DND-41 (cell line): ENCODE measurements at regions not wholly inside any gene's neighbourhood (a gene's known extent, or its start where the extent isn't known, plus 50 kb on each side); places are given as distances from the start of the nearest gene placed in this dataset.

Experiments
- ATAC-seq: fragments of 200-7000 bp; cut with Tn5 transposase; 3 replicates; pipeline ENCODE4 v1.9.1; 2021; ENCODE audit warnings: low read depth; ENCODE audit not compliant: insufficient read depth
- DNase-seq: peaks from one replicate; pipeline ENCODE4 v3.0.0-alpha.2; 2020
- H2AFZ ChIP-seq: 2 replicates; pipeline ENCODE4 v1.6.0; 2012; ENCODE audit warnings: low read depth, low read length
- H3K27ac ChIP-seq: 2 replicates; pipeline ENCODE4 v1.5.1; 2012; ENCODE audit warnings: low read length, inconsistent platforms
- H3K27me3 ChIP-seq: fragments of 200-600 bp; sonication (generic); 2 replicates; pipeline ENCODE4 v1.6.0; 2012; ENCODE audit warnings: low read length, mild to moderate bottlenecking, inconsistent platforms; ENCODE audit not compliant: insufficient read depth, poor library complexity
- H3K36me3 ChIP-seq: 2 replicates; pipeline ENCODE4 v1.5.1; 2012; ENCODE audit warnings: low read length, inconsistent platforms; ENCODE audit not compliant: insufficient read depth
- H3K4me1 ChIP-seq: 2 replicates; pipeline ENCODE4 v1.5.1; 2012; ENCODE audit warnings: mild to moderate bottlenecking, low read length; ENCODE audit not compliant: insufficient read depth
- H3K4me2 ChIP-seq: 2 replicates; pipeline ENCODE4 v1.6.0; 2012; ENCODE audit warnings: mild to moderate bottlenecking, moderate library complexity, low read length, inconsistent platforms; ENCODE audit not compliant: insufficient read depth
- H3K4me3 ChIP-seq, 2 experiments: fragments of 200-600 bp in 1 of 2; shearing (Covaris generic) in 1 of 2; 2 replicates each; pipeline ENCODE4 v1.5.1; 2012 to 2016; ENCODE audit warnings: inconsistent platforms in 2 of 2, low read length in 2 of 2, mild to moderate bottlenecking in 2 of 2, low read depth in 1 of 2, moderate library complexity in 1 of 2
- H3K79me2 ChIP-seq: 2 replicates; pipeline ENCODE4 v1.6.0; 2012; ENCODE audit warnings: low read length, inconsistent platforms; ENCODE audit not compliant: insufficient read depth
- H3K9ac ChIP-seq: 2 replicates; pipeline ENCODE4 v1.6.0; 2012; ENCODE audit warnings: low read depth, mild to moderate bottlenecking, inconsistent platforms, low read length, moderate library complexity
- H3K9me3 ChIP-seq: 2 replicates; pipeline ENCODE4 v1.5.1; 2012; ENCODE audit warnings: low read length, moderate library complexity, mild to moderate bottlenecking, inconsistent platforms; ENCODE audit not compliant: insufficient read depth, severe bottlenecking
- H4K20me1 ChIP-seq: 2 replicates; pipeline ENCODE4 v1.6.0; 2012; ENCODE audit warnings: low read length; ENCODE audit not compliant: insufficient read depth
- CTCF ChIP-seq: IDR thresholded peaks from 2 replicates; pipeline ENCODE4 v1.5.1; 2012; ENCODE audit warnings: borderline replicate concordance, low read length, moderate library complexity, mild to moderate bottlenecking; ENCODE audit not compliant: poor library complexity, severe bottlenecking; ENCODE audit errors: extremely low read depth
- EZH2 ChIP-seq: IDR thresholded peaks from 3 replicates; pipeline ENCODE4 v1.6.1; 2012; ENCODE audit warnings: borderline replicate concordance, low read depth, mild to moderate bottlenecking, moderate library complexity, low read length, inconsistent platforms; ENCODE audit not compliant: severe bottlenecking

DNA sequence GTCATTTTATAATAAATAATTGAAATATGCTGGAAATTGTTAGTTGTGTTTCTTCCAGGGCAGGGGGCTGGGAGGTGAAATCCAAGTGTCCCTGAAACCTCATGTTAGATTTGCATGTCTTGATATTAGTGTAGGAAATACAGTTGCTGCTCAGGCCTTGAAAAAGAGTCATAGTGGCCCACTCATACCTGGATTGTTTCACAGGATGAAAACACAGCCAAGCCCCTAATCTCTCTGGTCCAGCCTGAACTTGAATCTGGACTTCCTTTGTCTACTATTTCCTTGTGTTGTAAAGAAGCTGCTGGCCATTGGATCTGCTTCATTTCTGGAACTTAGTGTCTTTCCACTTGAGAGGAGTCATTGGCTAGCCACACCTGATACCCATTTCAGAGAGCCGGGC lies 108.8 kb upstream of the JARID2 start:
- TF ChIP-seq EZH2: no peak
- no peak for TF ChIP-seq CTCF
- H2AFZ ChIP-seq: no peak overlapping the region

DNA sequence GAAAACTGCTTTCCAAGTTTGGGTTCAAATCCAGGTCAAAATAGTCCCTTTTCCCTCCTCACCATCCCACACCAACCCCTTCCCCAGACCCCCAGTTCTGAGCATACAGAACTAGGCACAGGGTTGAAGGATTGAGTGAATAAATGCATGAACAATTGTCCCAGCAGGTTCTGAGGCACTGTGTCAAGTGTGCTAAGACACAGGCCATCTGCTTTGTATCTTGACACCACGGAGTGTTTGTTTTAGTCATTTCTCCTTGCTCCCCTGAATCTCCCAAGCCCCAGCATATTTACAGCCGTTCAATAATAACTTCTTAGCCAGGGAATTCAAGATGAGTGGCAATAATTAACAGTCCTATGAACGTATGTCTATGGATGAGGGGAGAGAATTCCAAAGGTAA lies 102.8 kb upstream of the JARID2 start:
- Histone ChIP-seq H3K27me3 (no peaks in the 10 kb centered on the region), H3K79me2 (no peaks in the 10 kb centered on the region), H4K20me1 (no peaks in the 10 kb centered on the region), H3K36me3 (no peaks in the 10 kb centered on the region), H3K27ac (no peak overlapping the region), H3K4me3 (no peak overlapping the region), H3K9ac (no peak overlapping the region), H3K9me3 (no peaks in the 10 kb centered on the region), H2AFZ (no peak overlapping the region), H3K4me1 (no peaks in the 10 kb centered on the region), H3K4me2 (no peak overlapping the region)
- DNase-seq: no peak
- TF ChIP-seq CTCF: no peak
- TF ChIP-seq EZH2: no peak
- no peak for ATAC-seq

More for the DNA sequence above, 108.8 kb upstream of the JARID2 start:
- no peaks in the 10 kb centered on the region for H3K27me3 ChIP-seq
- no peak overlapping the region for H3K4me3 ChIP-seq
- no peak overlapping the region for H3K9ac ChIP-seq
- ATAC-seq: no peak
- no peak for DNase-seq
- no peaks in the 10 kb centered on the region for H3K79me2 ChIP-seq
- no peaks in the 10 kb centered on the region for H3K9me3 ChIP-seq
- no peak overlapping the region for H3K4me2 ChIP-seq
- no peak overlapping the region for H3K27ac ChIP-seq
- H3K36me3 ChIP-seq: no peaks in the 10 kb centered on the region
- no peaks in the 10 kb centered on the region for H3K4me1 ChIP-seq
- H4K20me1 ChIP-seq: no peaks in the 10 kb centered on the region

DNA sequence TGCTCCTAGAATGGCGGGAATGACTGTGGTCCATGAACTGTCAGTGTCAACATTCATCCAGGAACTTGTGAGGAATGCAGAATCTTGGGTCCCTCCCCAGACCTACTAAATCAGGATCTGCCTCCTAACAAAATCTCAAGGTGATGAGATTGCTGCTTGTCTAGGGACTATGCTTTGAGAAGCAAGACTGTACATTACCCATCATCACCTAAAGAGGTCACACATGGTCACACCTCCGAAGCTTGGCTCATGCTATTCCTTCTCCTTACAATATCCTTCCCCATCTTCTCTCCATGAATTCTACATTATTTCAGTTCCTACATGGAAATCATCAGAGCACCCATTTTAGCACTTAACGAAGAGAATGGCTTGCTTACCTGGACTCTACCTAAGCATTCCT lies 102.3 kb upstream of the JARID2 start:
- Histone ChIP-seq H2AFZ (no peak overlapping the region), H3K4me1 (no peaks in the 10 kb centered on the region), H3K9me3 (no peaks in the 10 kb centered on the region), H3K27me3 (no peaks in the 10 kb centered on the region), H4K20me1 (no peaks in the 10 kb centered on the region), H3K4me3 (no peak overlapping the region), H3K36me3 (no peaks in the 10 kb centered on the region), H3K9ac (no peak overlapping the region), H3K4me2 (no peak overlapping the region), H3K79me2 (no peaks in the 10 kb centered on the region), H3K27ac (no peak overlapping the region)
- ATAC-seq (no peak), DNase-seq (no peak)
- TF ChIP-seq EZH2 (no peak), CTCF (no peak)

GRCh38 chr6:15145821-15146220 lies 100.0 kb upstream of the JARID2 start:
- DNase-seq: no peak
- no peaks in the 10 kb centered on the region for H4K20me1 ChIP-seq
- H3K4me2 ChIP-seq: no peak overlapping the region
- no peak overlapping the region for H2AFZ ChIP-seq
- H3K36me3 ChIP-seq: no peaks in the 10 kb centered on the region
- no peaks in the 10 kb centered on the region for H3K4me1 ChIP-seq
- TF ChIP-seq EZH2: no peak
- TF ChIP-seq CTCF: no peak
- no peaks in the 10 kb centered on the region for H3K27me3 ChIP-seq
- H3K9me3 ChIP-seq: no peaks in the 10 kb centered on the region
- H3K79me2 ChIP-seq: no peaks in the 10 kb centered on the region
- no peak overlapping the region for H3K9ac ChIP-seq
- ATAC-seq: no peak
- no peak overlapping the region for H3K27ac ChIP-seq
- H3K4me3 ChIP-seq: no peak overlapping the region
